ENCODE measurements at regions not wholly inside any gene's neighbourhood (a gene's known extent, or its start where the extent isn't known, plus 50 kb on each side); places are given as distances from the start of the nearest gene placed in this dataset.
"Not testable (repeated sequence)": the region's sequence is repeated elsewhere in the genome, so short reads cannot be mapped to it uniquely, and the experiment has no call there.

- DNase-seq (ENCODE audit: low spot score) = no peak
Measured at GRCh38 chr10:78210548-78210947, 176.9 kb downstream of the RPS24 start.

DNA sequence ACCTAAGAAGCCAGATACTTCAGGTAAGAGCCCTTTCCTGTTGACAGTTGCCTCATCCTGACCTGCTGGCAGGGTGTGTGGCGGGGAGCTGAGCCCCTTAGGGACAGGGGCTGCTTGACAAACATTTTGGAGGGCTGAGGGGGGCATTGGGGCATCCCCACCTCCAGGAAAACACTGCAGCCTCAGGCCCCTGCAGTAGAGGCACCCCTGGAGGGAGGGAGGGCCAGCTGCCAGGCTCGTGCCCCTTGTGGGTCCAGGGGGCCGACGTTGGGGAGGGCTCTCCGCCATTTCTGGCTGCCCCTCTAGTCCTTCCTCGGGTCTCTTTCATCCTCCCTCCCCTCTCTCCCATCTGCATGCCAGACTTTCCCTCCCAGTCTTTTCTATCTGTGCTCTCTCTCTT is 177.3 kb downstream of the RPS24 start:
- no peak for DNase-seq (ENCODE audit: low spot score)

DNA sequence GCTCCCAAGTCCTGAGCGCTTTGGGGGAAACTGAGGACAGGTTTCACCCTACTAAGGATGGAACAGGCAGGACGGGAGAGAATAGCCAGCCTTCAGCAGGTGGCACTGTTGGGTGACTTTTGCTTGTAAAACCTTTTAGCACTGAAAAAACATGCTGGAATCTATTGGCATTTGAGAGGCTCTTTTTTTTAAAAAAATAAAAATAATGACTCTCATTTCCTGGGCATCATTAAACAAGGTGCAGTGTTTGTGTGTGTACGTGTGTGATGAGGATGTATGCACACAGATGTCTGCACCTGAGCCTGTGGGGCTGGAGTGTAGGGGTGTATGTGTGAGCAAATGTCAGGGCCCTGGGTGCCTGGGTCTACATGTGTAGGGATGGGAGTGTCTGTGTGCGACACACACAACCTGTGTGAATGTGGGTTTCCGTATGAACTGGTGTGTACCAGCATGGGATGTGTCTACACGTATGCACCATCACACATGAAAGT is 177.9 kb downstream of the RPS24 start:
- DNase-seq (ENCODE audit: low spot score) = peak; percentile 81

DNA sequence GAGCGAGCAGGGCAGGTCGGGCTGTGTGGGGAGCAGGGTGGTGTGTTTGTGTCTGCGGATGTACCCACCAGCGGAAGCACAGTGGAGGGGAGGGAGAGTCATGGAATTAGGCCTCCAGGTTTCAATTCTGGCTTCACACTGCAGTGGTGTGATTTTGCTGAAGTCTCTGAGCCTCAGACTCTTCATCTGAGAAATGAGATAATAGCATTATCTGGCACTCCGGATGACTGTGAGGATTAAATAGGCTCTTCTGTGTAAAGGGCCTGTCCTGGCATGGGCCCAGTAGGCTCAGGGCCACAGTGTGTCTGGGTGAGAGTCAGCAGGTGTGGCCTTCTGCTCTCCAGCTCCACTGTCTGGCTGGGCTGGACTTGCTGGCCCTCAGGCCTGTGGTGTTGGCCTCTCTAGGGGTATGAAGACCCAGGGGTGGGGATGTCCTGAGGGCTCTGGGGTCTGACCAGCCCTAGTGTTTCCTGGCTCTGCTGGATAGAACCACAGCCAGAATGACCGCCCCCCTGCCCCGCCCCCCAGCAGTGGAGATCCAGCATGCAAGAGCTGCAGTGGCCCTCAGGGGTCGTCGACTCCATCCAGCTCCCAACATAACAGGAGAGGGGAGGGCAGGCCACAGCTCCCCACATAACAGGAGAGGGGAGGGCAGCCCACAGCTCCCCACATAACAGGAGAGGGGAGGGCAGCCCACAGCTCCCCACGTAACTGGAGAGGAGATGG is 178.6 kb downstream of the RPS24 start:
- DNase-seq (ENCODE audit: low spot score) = peak; percentile 26

DNA sequence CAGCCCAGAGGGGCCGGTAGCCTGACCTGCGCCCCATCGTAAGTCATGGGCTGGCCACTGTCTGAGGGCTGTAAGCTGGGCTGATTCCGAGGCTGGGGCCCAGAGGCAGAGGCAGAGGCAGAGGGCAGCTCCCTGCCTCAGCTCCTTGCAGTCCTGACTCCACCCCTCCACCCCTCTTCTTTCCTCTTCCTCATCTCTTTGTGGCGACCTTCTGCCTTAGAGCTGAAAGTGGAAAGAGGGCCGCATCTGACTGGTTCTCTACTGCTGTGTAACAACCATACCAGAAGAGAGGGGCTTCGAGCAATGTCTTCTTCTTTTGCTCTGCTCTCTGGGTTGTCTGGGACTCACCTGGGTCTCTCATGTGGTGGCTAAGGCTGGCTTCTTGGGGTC is 179.1 kb downstream of the RPS24 start:
- no peak for DNase-seq (ENCODE audit: low spot score)

DNA sequence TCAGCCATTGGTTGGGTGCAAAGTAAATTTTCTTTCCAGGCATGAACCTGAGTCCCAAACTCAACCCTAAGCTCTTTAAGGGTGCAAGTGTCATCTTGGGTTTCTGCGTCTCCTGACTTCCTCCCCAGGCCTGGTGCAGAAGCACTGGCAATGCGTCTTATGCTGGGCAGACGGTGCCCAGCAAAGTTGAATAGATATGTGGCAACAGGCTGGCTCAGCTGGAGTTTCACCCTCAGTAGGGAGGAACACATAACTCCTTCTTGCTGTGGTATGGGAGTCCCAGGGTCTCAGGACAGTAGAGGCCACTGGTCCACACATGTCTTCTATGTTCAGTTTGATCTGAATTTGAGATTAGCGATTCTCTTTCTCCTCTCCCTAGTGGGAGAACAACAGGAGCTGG is 181.3 kb downstream of the RPS24 start:
- DNase-seq (ENCODE audit: low spot score) = no peak

DNA sequence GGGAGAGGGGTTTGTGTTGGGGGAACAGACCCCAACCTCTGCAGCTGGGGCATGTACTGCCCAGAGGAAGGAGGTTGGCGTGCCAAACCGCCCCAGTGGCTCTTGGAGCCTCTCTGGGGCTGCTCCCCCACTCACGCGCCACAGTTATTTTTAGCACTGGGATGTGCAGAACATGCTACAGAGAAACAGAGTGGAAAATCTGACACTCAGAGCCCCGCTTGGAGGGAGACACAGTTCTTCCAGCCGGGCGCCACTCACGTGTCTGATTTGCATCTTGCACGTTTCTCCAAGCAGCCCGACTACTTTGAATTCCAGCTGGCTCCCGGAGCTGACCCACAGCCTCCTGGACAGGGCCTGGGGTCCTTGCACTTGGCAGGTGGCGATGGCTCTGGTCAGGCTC is 182.0 kb downstream of the RPS24 start:
- no peak for DNase-seq (ENCODE audit: low spot score)

GRCh38 chr10:78217336-78217735 is 183.7 kb downstream of the RPS24 start:
- no peak for DNase-seq (ENCODE audit: low spot score)

DNA sequence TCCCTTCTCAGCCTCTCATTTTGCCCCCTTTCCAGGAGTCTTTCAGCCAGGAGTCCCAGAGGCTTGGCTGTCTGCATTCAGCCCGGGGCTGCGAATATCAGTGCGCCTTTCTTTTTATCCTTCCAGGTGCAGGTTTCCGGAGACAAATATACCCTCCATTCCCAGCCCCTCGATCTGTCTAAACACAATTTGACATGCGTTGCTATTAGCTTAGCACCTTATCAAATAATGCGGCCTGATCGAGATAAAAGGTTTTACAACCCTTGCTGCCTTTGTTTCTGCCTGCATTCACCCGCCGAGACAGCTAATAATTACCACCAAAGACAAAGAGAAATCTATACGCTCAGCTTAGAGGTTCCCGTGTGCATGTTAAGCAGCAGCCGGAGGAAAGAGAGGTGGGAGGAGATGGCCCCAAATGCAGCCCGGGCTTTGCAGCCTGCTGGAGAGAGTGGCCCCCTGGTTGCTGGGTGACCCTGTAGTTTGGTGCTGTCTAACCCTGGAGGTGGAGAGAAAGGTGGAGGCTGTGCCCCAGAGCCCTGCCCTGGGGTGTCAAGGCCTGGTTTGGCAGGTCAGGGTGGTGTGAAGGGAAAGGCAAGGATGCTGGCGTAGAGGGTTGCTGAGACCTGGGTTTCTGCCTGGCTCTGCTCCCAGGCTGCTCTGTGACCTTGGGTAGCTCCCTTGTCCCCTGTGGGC is 185.3 kb downstream of the RPS24 start:
- no peak for DNase-seq (ENCODE audit: low spot score)

DNA sequence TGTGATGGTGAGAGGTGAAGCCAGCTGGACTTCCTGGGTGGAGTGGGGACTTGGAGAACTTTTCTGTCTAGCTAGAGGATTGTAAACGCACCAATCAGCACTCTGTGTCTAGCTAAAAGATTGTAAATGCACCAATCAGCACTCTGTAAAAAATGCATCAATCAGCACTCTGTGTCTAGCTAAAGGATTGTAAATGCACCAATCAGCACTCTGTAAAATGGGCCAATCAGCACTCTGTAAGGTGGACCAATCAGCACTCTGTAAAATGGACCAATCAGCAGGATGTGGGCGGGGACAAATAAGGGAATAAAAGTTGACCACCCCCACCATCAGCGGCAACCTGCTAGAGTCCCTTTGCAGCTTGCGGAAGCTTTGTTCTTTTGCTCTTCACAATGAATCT is 185.9 kb downstream of the RPS24 start:
- DNase-seq (ENCODE audit: low spot score) = not testable (repeated sequence)

GRCh38 chr10:78220781-78221180 is 187.1 kb downstream of the RPS24 start:
- no peak for DNase-seq (ENCODE audit: low spot score)

DNA sequence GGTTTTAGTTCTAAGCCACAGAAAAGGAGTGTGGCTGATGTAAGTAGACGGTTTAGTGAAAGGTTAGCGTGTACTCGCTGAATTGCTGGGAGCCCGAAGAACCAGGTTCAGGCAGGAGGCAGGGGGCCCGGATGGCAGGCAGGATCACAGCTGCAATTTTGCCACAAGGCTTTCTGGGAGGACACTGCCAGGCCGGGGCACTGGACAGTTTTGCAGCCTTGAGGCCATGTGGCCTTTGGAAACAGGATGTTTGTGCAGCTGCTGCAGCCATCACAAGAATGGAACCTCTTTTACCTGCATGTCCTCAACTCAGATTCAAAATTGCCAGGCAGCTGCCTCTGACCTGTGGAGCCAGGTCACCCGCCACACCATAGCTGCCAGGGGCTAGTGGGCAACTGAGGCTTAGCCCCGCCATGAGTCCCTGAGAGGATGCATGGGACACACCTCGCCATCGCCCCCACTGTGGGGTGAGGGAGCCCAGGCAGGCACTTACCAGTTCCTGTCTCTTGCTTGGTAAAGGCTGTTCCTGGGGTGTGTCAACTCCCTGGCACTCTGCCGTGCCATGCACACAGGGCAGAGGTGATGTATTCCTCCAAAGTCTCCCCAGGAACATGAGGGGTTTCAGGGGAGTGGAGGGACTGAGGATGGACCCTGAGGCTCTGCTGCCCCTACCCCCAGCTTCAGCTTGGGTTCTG is 188.6 kb downstream of the RPS24 start:
- DNase-seq (ENCODE audit: low spot score) = no peak

DNA sequence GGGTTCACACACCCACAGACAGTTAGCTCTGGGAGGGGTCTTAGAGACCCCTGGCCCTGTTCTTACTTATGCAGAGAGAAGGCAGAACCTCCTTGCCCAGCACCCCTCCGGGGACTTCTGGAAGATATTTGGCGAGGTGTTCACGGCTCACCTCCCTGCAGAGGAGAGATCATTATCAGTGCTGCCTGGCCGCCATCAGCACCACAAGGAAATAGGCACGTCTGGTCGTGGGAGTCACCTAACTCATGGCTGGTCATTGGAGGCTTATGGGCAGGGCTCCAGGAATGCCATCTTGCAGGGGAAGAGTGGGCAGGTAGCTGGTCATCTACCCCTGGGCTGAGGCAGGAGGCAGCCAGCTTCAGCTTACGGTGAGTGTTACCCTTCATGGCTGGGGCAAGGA is 189.4 kb downstream of the RPS24 start:
- DNase-seq (ENCODE audit: low spot score) = no peak

DNA sequence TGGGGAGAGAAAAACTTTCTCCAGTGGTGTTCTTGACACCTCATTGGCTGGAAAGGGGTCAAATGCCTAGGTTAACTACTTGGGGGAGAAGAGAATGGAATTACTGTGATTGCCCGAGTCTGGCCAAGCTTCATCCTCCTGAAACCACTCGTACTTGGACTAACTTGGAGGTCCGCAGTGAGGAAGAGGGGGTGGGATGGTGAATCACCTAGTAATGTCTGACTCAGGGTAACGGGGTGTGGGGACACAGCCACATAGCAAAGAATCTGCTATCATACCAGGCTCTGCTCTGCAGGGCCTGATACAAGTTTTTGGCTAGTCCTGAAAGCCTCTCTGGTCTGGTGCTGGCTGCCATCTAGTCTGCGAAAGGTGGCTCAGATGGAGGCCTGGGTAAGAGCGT is 190.9 kb downstream of the RPS24 start:
- DNase-seq (ENCODE audit: low spot score) = peak; percentile 51

DNA sequence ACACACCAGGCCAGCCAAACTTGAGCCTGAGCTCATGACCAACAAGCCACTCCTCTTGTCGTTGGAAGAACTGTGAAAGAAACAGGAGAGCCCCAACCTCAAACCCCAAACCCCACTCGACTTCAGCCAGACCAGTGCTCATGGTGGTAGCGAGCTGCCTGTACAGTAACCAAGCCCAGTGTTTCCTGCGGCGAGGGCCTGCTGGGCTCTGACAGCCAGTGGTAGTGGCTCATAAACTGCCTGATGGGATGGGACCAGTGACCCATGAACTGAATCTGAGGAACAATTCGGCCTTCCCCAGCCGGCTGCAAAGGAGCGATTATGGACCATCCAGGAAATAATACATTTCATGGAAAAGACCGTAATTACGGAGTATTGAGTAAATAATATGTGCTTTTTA is 191.9 kb downstream of the RPS24 start:
- no peak for DNase-seq (ENCODE audit: low spot score)

DNA sequence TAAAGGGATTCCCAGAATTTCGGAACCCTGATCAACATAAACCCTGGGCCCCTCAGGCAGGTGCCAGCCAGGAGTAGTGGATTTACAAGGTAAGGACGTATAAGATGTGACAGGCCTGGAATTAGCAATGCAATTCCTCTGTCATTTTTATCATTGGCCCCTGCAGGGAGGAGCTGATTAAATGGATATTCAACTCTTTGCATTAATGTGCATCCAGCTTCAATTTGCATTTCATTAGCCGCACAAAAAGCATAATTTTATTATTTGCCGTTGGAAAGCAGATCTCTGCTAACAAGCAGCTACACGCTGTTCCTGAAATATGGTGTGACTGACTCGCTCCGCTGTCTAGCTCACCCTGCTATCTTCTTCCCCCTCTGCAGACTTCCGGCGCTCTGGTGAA is 195.8 kb downstream of the RPS24 start:
- DNase-seq (ENCODE audit: low spot score) = no peak

GRCh38 chr10:78229950-78230675 is 196.4 kb downstream of the RPS24 start:
- DNase-seq (ENCODE audit: low spot score) = no peak

GRCh38 chr10:78231327-78231726 is 197.7 kb downstream of the RPS24 start:
- DNase-seq (ENCODE audit: low spot score) = no peak

DNA sequence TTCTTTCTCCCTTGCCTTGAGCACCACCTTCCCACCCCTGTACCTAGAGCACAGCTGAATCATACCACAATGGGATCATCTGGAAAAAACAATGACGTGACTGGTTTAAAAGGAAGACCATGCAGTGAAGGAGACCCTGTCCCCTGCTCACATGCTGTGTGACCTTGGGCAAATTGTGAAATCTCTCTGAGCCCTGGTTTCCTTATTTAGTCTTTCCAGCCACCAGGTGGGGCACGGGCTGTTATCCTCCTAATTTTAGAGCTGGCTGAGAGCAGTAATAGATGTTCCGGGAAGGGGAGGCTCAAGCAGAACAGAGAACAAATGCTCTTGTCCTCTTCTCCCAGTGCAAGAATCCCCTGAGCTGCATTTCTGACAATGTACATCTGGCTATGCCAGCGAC is 198.3 kb downstream of the RPS24 start:
- DNase-seq (ENCODE audit: low spot score) = no peak

DNA sequence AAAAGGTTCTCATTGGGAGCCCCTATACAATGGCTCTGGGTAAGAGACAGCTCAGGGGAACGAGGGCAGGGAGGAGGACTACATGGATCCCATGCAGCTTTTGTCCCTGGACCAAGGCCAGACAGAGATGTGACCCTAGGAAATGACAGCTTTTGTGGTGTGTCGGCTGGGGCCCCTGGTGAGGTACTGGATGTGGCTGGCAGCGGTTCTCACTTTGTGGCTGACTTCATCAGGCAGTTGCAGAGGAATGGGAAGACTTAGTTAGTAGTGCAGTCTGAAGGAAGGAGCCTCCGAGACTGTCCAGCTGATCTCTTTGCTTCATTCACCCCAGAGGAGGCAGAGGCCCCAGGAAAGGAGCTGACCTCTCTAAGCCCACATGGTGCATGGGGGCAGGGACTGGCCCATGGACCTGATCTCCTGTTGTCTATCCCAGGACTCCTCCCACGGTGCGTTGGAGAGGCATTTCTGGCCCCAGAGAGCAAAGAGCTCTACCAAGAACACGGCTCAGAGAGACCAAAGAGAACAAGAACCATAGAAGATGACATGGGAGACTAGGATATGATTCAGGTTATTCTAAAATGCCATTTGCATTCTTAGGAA is 202.9 kb downstream of the RPS24 start:
- DNase-seq (ENCODE audit: low spot score) = no peak

DNA sequence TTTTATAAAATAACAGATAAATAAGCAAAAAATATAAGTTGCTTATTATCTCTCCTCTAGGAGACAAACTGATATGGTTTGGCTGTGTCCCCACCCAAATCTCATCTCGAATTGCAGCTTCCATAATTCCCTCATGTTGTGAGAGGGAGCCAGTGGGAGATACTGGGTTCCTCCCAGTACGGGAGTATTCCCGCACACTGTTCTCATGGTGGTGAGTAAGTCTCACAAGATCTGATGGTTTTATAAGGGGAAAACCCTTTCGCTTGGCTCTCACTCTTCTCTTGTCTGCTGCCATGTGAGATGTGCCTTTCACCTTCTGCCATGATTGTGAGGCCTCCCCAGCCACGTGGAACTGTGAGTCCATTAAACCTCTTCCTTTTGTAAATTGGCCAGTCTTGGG is 204.3 kb downstream of the RPS24 start:
- DNase-seq (ENCODE audit: low spot score) = peak; percentile 52

DNA sequence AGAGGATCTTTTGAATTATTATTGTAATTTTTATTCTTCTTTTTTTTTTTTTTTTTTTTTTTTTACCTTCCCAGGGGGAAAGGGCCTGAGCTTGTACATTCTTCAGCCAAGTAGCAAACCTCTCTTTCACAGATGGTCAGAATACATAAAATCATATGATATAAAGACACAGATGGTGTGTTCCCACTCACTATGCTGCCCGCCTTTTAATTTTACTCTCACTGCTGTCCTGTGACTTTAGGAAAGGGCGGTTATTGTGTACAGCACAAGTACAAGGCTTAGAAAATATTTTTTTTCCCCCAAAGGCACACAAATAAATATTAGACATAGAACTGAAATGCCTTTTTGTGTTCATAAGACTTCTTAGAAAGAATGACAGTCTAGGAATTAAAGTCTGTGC is 213.6 kb downstream of the RPS24 start:
- no peak for DNase-seq (ENCODE audit: low spot score)

All from A172 (cell line).